ENCODE measurements at regions not wholly inside any gene's neighbourhood (a gene's known extent, or its start where the extent isn't known, plus 50 kb on each side); places are given as distances from the start of the nearest gene placed in this dataset.

- H3K9me3 ChIP-seq: no peaks in the 10 kb centered on the region
- H3K4me3 ChIP-seq: no peak overlapping the region
- 24 to 45% (median 35%) methylated on average over 2 of the region's 2 CpGs for WGBS, 5 donors
- H3K36me3 ChIP-seq: no peaks in the 10 kb centered on the region
- TF ChIP-seq CTCF (IDR thresholded peaks at IDR 0.05 in 8 of 11, conservative IDR thresholded peaks at IDR 0.05 in 3 of 11) (no peak), POLR2AphosphoS5 (IDR thresholded peaks at IDR 0.05) (no peak), POLR2A (IDR thresholded peaks at IDR 0.05) (no peak)
- DNase-seq: no peak
- no peaks in the 10 kb centered on the region for H3K4me1 ChIP-seq
- intact Hi-C loops (cut with DNase I; ENCODE audit: low total_unique reads): no loop called here
- no peaks in the 10 kb centered on the region for H3K27me3 ChIP-seq (replicated peaks in 1 of 7)
- no peak overlapping the region for H3K27ac ChIP-seq
Measured at GRCh38 chr2:18422432-18423165, 137.9 kb downstream of the RDH14 start.

GRCh38 chr2:18413676-18414396 is 146.6 kb downstream of the RDH14 start:
- TF ChIP-seq POLR2AphosphoS5 (IDR thresholded peaks at IDR 0.05) (no peak), CTCF (IDR thresholded peaks at IDR 0.05 in 8 of 11, conservative IDR thresholded peaks at IDR 0.05 in 3 of 11) (no peak), POLR2A (IDR thresholded peaks at IDR 0.05) (no peak)
- H3K9me3 ChIP-seq: no peaks in the 10 kb centered on the region
- WGBS, 5 donors: 57 to 83% (median 76%) methylated on average over 2 of the region's 2 CpGs
- no peaks in the 10 kb centered on the region for H3K36me3 ChIP-seq
- intact Hi-C loops (cut with DNase I; ENCODE audit: low total_unique reads): no loop called here
- H3K4me1 ChIP-seq: no peaks in the 10 kb centered on the region
- DNase-seq: no peak
- no peak overlapping the region for H3K4me3 ChIP-seq
- peaks cover 0 to 7% (median 0%) of the 10 kb centered on the region in 7 donors for H3K27me3 ChIP-seq (replicated peaks in 1 of 7)
- no peak overlapping the region for H3K27ac ChIP-seq

GRCh38 chr2:18412980-18413675 is 147.3 kb downstream of the RDH14 start:
- Histone ChIP-seq H3K27ac (no peak overlapping the region), H3K36me3 (no peaks in the 10 kb centered on the region), H3K4me1 (no peaks in the 10 kb centered on the region), H3K27me3 (replicated peaks in 1 of 7) (peaks cover 0 to 7% (median 0%) of the 10 kb centered on the region in 7 donors), H3K9me3 (no peaks in the 10 kb centered on the region), H3K4me3 (no peak overlapping the region)
- intact Hi-C loops (cut with DNase I; ENCODE audit: low total_unique reads): no loop called here
- 75 to 94% (median 90%) methylated on average over 3 of the region's 3 CpGs for WGBS, 5 donors
- no peak for DNase-seq
- TF ChIP-seq CTCF (IDR thresholded peaks at IDR 0.05 in 8 of 11, conservative IDR thresholded peaks at IDR 0.05 in 3 of 11) (no peak), POLR2AphosphoS5 (IDR thresholded peaks at IDR 0.05) (no peak), POLR2A (IDR thresholded peaks at IDR 0.05) (no peak)

- DNase-seq: no peak
- Histone ChIP-seq H3K36me3 (no peaks in the 10 kb centered on the region), H3K4me1 (no peaks in the 10 kb centered on the region), H3K4me3 (no peak overlapping the region), H3K9me3 (no peaks in the 10 kb centered on the region), H3K27ac (no peak overlapping the region), H3K27me3 (replicated peaks in 1 of 7) (peaks cover 0 to 7% (median 0%) of the 10 kb centered on the region in 7 donors)
- WGBS, 5 donors: 59 to 89% (median 79%) methylated on average over 1 of the region's 1 CpG
- intact Hi-C loops (cut with DNase I; ENCODE audit: low total_unique reads): no loop called here
- no peak for TF ChIP-seq CTCF (IDR thresholded peaks at IDR 0.05 in 8 of 11, conservative IDR thresholded peaks at IDR 0.05 in 3 of 11)
- TF ChIP-seq POLR2A (IDR thresholded peaks at IDR 0.05): no peak
- no peak for TF ChIP-seq POLR2AphosphoS5 (IDR thresholded peaks at IDR 0.05)
Measured at GRCh38 chr2:18411626-18412025, 148.8 kb downstream of the RDH14 start.

All from spleen (tissue), 11 donors.